Cortex of kidney (tissue), 1 donor: ENCODE measurements at regions not wholly inside any gene's neighbourhood (a gene's known extent, or its start where the extent isn't known, plus 50 kb on each side); places are given as distances from the start of the nearest gene placed in this dataset.

Experiments
- DNase-seq: peaks from one replicate; lab custom pipeline; 2025; lab: John Stamatoyannopoulos, UW

DNA sequence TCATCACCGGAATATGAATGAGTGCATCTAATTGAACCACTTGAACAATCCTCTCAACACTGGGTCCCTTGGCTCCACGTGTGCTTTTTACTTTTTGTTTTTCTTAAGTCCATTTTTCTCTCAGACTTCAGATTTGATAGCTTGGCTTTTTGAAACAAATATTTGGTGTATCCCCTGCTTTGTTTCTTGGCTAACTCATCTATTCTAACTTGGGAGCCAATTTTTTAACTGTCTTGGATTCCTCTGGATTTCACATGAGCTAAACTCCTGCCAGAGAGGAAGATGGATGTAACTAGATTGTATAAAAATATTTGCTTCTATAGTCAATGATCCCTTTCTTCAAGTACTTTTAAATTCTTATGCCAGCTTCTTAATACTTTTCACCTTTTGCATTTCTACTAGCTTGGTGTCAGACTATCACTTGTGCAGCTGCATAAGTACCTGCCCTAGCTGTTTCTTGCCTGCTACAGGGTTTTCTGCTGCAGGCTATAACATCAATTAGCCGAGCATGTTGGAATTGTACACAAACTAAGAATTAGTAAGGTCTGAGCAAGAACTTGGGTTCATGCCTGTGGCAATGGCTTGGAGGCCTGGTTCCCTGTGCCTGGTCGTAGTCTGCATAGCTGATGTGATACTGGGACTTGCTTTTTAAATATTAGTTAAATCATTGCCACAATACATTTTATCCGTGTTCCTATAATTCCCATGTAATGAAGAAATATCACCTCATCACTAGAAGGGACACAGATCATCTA is 281.5 kb downstream of the EN1 start:
- DNase-seq, result no peak

GRCh38 chr2:118565301-118565700 is 282.1 kb downstream of the EN1 start:
- no peak for DNase-seq

GRCh38 chr2:118562144-118562543 is 285.3 kb downstream of the EN1 start:
- DNase-seq, result no peak

DNA sequence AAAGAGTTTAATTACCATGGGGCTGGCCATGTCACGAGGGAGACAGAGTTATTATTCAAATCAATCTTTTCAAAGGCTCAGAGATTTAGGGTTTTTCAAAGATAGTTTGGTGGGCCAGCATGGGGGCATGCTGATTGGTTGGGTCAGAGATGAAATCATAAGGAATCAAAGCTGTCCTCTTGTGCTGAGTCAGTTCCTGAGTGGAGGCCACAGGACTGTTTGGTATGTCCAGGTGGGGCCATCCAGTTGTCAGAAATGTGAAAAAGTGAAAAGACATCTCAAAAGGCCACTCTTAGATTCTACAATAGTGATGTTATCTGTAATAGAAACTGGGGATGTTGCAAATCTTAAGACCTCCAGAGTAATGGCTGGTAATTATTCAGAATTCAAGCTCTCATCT is 288.6 kb downstream of the EN1 start:
- no peak for DNase-seq

DNA sequence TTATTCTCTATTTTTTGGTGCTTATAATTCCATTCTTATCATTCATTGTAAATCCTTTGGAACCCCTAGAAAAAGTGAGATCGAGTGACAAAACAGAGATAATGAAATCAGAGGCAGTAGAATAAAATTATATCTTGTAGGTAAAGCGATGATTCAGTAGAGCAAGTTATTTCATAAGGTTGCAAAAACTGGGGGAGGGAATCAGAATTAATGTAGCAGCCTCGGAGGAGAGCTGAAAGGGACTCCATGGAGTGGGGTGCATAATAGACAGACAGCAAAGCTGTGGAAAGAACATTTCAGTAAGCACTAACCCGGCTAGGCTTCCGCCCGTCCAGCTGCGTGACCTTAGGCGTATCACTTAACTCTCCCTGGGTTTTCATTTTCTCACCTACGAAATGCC is 289.7 kb downstream of the EN1 start:
- no peak for DNase-seq

GRCh38 chr2:118557016-118557415 is 290.4 kb downstream of the EN1 start:
- DNase-seq, result no peak

DNA sequence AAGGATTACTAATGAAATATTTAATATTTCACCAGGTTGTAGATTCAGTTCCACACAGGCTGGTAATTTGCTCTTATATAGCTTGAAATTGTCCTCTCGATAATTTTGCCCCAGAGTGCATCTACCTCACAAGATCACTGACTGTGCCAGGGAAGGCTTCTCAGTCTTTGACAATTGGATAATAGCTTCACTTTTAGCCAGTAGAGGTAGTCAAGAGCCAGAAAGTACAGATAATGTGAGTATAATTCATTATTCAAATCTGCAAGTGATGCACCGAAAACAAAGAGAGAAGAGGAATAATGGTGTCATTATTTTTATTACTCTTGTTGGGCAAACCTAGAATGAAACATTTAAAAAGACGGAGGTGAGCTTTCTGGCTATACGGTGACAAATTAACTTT is 292.8 kb downstream of the EN1 start:
- no peak for DNase-seq

DNA sequence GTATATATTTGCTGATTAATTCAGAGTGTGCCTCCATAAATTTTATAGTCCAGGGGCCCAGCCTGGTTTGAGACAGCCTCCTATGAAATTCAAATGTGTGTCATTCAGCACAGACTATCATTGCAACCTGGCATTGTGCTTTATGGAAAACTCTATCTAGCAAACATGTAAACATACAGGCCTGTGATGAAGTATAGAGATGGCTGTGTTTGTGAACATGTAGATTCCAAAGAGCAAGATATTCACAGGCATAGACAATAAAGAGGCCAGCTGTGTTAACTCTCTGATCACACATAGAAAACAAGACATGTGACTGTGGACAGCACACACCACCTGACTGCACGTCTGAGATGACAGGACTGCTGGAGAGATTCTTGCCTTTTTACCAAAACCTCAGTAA is 297.9 kb downstream of the EN1 start:
- no peak for DNase-seq

- no peak for DNase-seq
Observed at GRCh38 chr2:118548880-118549488, 298.5 kb downstream of the EN1 start.

DNA sequence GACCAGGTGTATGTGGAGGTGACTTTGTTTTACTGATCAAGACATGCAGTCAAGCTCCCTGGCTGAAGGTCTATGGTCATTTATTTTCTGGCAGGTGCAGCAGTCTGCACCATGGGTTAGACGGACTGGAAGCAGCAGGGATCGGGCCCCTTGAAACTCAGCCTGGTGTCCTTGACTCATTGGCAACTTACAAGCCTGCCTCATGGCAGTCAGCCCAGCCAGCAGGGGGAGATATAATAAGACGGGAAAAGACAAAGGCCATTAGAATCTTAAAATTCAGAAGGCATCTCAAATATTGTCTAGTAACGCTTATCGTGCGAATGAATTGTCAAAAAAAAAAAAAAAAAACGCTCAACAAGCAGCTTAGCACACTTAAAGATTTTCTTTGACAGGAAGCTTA is 308.2 kb downstream of the EN1 start:
- no peak for DNase-seq

DNA sequence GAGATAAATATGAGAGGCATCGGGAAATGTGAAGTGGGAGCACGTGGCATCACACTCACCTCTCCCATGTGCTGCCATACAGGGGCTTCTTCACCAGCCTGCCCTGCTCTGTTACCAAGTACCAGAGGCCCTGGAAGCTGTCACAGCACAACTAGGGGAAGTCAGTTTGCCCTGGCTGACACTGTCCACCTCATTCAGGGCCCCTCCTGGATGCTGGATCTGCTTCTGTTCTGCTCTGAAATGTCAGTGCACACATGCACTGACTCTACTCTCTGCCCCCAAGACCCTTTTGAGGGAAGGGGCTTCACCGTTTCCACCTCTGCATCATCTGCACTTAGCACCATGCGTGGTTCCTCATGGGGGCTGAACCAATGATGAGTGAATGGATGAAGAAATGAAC is 311.1 kb downstream of the EN1 start:
- DNase-seq, result no peak

GRCh38 chr2:118535818-118536212 is 311.6 kb downstream of the EN1 start:
- DNase-seq, result no peak

DNA sequence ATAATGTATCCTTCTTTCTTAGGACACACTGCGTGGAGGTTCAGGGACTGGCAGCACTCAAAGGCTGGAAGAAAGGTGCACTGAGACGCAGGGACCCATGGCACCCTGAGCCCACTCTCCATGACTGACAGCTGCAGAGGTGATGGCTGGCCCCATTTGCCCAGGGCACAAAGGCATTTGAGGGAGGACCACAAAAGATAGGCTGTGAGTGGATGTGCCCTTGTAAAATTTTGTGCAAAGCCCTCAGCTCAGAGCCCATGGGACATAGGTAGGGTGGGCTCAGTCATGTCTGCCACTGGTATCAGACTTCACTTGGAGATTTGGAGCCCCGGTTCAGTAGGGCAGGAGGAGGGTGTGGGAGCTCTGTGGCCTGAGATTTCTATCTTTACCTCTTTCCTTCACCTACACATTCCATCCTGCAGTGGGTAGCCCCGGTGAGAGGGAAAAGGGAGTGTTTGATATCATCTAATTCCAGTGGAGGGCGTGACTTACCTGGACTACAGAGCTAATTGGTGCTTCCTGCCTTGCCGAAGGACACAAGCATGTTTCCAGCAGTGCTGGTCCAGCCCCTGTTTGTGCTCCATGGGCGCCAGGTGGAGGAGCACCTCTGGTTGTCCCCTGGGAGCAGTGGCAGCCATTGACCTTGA is 312.2 kb downstream of the EN1 start:
- no peak for DNase-seq

- DNase-seq, result no peak
Observed at GRCh38 chr2:118530976-118531375, 316.5 kb downstream of the EN1 start.

DNA sequence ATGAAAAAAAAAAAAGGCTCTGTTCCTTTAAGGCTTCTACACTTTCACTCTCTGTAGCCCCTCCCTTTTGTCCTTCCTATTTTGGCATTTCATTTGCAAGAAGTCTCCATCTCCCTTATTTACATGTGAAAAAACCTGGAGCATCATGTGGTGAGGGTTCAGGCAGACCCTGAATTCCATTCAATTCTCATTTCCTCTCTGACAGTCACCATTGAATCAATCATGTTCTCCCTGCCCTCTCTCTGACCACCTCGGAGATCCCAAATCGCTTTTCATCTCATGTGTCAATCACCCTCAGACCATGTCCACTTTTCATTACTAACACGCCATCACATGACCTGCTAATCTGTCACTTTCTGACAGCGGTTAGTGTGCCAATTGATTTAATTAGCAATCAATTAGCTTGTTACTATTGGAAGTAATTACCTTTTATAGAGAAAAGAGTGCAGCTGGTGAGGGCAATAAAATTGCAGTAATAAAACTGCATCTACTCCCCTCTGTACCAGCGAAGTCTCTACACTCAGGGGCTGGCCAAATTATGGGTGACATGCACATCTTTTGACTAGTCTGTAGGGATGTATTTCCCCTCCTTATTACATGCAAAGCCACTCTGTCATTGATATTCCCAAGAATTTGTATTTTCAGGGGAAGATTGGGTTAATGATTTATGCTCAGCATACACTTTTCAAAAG is 317.4 kb downstream of the EN1 start:
- DNase-seq, result no peak

DNA sequence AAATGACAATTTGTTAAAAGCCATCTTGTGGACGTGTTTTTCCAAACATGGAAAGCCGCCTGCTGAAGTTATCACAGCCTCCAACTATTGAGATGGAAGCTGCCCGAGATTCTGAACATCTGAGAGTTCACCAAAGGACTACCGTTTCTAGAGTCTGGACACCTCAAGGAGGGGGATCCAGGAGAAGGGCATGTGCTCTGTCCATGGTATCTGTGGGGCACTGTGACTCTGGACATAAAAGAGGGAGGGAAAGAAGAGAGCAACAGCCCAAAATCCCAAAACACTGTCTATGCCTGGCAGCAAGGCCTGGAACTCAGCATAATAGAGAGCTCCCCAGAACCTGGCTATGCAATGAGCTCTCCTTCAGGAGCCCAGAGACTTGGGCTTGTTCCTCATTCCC is 319.9 kb downstream of the EN1 start:
- no peak for DNase-seq

- no peak for DNase-seq
Observed at GRCh38 chr2:118525346-118525745, 322.1 kb downstream of the EN1 start.

GRCh38 chr2:118524911-118525310 is 322.5 kb downstream of the EN1 start:
- no peak for DNase-seq

DNA sequence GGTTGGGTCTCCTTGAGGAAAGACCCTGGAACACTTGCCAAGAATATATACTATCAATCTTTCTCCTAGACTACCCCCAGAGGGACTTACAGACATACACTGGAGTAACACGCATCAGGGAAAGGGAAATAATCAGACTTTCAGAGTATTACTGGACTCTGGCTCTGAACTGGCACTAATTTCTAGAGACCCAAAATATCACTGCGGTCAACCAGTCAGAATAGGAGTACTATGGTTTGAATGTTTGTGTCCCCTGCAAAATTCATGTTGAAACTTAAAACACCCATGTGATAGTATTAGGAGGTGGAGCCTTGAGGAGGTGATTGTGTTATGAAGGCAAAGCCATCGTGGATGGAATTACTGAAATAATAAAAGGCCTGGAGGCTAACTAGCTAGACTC is 323.7 kb downstream of the EN1 start:
- DNase-seq, result no peak

DNA sequence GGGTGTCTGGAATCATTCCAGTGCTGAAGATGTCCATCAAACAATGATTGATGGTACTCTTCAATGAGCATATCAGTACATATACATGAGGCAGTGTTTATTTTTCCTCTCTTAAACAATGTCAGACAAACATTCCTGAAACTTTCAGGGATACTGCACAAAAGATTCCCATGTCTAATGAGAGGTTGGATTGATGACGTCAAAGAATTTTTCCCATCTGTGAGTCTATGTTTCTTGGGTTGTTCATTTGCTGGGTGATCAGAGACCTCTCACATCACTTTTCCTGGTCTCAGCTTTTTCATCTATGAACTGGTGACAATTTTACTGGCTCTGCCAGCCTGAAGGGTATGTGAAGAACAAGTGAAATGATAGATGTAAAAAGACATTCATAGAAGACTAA is 325.5 kb downstream of the EN1 start:
- no peak for DNase-seq

GRCh38 chr2:118521272-118521671 is 326.2 kb downstream of the EN1 start:
- DNase-seq, result no peak

GRCh38 chr2:118520246-118520645 is 327.2 kb downstream of the EN1 start:
- DNase-seq, result no peak

DNA sequence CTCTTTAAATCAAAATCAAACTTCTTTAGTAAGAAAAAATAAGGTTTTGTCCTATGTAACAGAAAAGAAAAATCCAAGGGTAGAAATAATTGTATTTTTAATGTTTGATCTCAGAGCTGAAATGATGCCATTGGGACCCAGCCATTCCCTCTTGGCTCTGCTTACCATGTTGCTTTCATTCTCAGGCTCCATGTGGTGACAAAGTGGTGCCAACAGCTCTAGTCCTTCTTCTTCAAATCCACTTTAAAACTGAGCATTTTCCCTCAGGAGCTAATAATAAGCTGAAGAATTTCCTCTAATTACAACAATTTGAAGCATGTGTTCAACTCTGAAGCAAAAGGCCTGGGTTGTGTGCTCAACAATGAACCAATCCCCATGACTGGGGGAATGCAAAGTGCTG is 327.9 kb downstream of the EN1 start:
- no peak for DNase-seq
